HS-5 (cell line): ENCODE measurements at regions not wholly inside any gene's neighbourhood (a gene's known extent, or its start where the extent isn't known, plus 50 kb on each side); places are given as distances from the start of the nearest gene placed in this dataset.

Experiments used
- DNase-seq: peaks from one replicate; pipeline ENCODE4 v3.0.0-alpha.2; 2012; ENCODE audit warnings: low read depth

GRCh38 chr4:125140966-125141495 is 173.7 kb upstream of the FAT4 start:
- DNase-seq = no peak

- DNase-seq = no peak
Observed at GRCh38 chr4:125135652-125136051, 179.1 kb upstream of the FAT4 start.

- DNase-seq = no peak
Observed at GRCh38 chr4:125132729-125133128, 182.0 kb upstream of the FAT4 start.

GRCh38 chr4:125131891-125132680 is 182.7 kb upstream of the FAT4 start:
- DNase-seq = no peak

GRCh38 chr4:125125276-125125675 is 189.5 kb upstream of the FAT4 start:
- DNase-seq = no peak

GRCh38 chr4:125123570-125124109 is 191.1 kb upstream of the FAT4 start:
- DNase-seq = no peak

GRCh38 chr4:125121581-125121980 is 193.2 kb upstream of the FAT4 start:
- no peak for DNase-seq

- no peak for DNase-seq
Observed at GRCh38 chr4:125116431-125116830, 198.3 kb upstream of the FAT4 start.

- peak; percentile 50 for DNase-seq
Observed at GRCh38 chr4:125115941-125116340, 198.8 kb upstream of the FAT4 start.

GRCh38 chr4:125115476-125115875 is 199.3 kb upstream of the FAT4 start:
- DNase-seq = no peak

GRCh38 chr4:125112536-125112935 is 202.2 kb upstream of the FAT4 start:
- DNase-seq = no peak

- no peak for DNase-seq
Observed at GRCh38 chr4:125111323-125111722, 203.4 kb upstream of the FAT4 start.

- DNase-seq = no peak
Observed at GRCh38 chr4:125105561-125105960, 209.2 kb upstream of the FAT4 start.

- no peak for DNase-seq
Observed at GRCh38 chr4:125104616-125105015, 210.1 kb upstream of the FAT4 start.

GRCh38 chr4:125101719-125102118 is 213.0 kb upstream of the FAT4 start:
- no peak for DNase-seq

- no peak for DNase-seq
Observed at GRCh38 chr4:125097729-125098128, 217.0 kb upstream of the FAT4 start.

GRCh38 chr4:125096662-125097061 is 218.1 kb upstream of the FAT4 start:
- DNase-seq = no peak

GRCh38 chr4:125091541-125091940 is 223.2 kb upstream of the FAT4 start:
- DNase-seq = no peak

GRCh38 chr4:125091101-125091500 is 223.7 kb upstream of the FAT4 start:
- no peak for DNase-seq

GRCh38 chr4:125084608-125085007 is 230.1 kb upstream of the FAT4 start:
- no peak for DNase-seq

- DNase-seq = no peak
Observed at GRCh38 chr4:125082729-125083417, 231.9 kb upstream of the FAT4 start.

- no peak for DNase-seq
Observed at GRCh38 chr4:125072269-125072668, 242.5 kb upstream of the FAT4 start.

- no peak for DNase-seq
Observed at GRCh38 chr4:125070861-125071260, 243.9 kb upstream of the FAT4 start.
